ENCODE measurements at regions not wholly inside any gene's neighbourhood (a gene's known extent, or its start where the extent isn't known, plus 50 kb on each side); places are given as distances from the start of the nearest gene placed in this dataset.
"Not testable (repeated sequence)": the region's sequence is repeated elsewhere in the genome, so short reads cannot be mapped to it uniquely, and the experiment has no call there.

DNA sequence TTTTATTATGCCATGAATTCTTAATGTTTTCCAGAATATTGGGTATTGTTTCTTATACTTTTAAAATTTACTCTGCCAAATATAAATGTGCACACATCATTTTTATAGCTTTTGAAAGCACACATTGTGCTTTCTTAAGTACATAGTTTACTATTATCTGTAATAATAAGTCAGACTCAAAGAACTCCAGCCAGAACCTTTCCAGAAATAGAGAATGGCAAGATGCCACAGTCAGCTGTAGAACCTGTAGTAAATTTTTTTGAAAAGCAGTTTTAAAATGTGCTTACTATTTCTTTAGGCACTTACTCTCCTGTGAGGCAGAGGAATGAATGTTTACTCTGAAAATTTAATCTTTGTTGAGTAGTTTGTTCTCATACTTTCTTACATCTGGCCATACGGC lies 1287.1 kb downstream of the PCDH9 start:
- no peak for DNase-seq (ENCODE audit: low spot score)

DNA sequence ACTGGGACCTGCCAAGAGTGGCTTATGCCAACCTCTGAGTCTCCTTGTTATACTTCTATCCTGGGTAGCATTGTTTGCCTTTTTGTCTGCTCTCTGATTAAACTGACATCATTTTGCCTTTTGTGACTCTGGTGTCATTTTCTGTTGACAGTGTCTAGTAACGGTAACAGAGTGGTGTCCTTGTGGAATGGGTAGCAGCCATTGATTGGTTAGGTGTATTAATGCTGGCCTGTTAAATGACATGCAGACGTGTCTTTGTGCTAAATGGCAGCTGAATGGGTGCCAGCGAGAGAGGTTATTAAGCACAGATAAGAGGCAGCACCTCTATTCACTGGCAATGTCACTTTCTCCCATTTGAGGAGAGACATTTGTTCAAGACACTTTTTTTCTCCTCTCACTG lies 1289.4 kb downstream of the PCDH9 start:
- DNase-seq (ENCODE audit: low spot score), result no peak

DNA sequence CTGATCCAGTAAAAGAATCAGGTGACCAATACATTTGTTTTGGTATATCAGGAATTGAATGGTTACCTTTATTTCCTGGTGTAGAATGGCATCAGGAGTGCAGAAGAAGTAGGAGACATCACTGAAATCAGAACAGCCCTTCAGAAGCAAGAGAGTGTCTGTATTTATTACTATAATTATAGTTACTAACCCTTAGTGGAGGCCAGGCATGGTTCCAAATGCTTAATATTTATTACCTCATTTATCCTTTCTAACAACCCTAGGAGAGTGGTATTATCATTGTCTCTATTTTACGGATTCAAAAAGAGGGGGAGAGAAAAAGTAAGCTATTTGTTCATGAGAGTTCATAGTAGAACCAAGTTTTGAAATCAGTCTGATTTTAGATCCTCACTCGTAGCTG lies 1292.9 kb downstream of the PCDH9 start:
- DNase-seq (ENCODE audit: low spot score), result no peak

DNA sequence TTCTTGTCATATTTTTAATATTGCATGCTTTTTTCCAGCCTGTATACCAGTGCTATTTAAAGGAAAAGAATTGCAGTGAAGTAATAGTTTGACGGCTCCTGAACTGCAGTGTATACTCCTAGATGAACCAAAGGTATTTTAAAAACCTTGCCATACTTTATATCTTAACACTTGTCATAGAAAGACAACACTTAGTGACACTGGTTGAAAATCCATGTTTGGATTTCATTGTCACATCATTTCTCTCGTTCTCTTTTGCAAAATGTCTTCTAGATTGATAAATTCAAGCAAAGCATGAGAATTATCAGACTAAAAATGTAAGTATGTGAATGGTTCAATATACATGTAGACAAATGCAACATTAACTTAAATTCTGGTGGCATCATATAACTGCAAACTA lies 1293.9 kb downstream of the PCDH9 start:
- no peak for DNase-seq (ENCODE audit: low spot score)

DNA sequence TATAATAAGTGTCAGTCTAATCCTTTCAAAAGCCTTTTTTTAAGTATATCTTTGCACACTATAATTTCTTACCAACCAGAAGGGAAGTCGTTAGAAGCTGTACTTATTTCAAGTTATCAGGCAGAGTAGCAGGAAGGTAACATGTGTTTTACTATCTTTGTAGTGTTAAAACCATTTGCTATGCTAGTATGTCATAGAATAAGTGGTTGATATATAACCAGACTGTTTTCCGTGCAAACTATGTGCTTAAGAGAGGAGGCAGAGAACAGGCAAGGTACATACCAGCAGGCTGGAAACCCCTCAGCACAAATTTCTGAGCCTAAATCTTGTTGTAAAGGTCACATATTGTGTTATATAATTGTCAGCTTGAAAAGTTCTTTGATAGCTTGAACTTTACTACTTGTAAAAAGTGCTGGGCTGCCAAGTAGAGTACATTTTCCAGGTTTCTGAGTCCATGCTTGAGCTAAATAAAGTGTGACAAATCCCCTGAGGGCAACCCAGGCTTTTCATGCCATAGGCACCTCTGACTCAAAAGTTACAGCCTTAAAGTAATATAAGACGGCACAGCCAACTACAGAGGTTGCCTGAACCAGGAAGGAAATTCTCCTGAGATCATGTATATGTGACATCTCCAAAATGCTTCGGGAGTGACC lies 1297.4 kb downstream of the PCDH9 start:
- DNase-seq (ENCODE audit: low spot score), result no peak

DNA sequence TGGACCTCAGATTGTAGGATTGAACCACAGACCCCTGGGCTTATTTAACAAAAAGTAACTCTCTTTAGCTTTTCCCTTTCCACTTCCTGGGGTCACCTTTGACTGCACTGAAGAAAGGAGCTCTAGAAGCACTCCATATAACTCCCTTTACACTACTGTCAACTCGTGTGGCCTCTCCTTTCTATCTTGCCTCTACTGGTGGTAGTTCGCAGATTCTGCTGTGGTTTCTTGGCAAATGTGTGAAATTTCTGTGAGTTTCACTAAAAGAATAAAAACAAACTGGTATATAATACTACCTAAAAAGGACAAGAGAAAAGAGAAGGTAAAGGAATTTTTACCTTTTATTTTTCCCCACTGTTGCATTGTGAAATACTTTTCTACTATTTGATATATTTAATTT lies 1298.1 kb downstream of the PCDH9 start:
- no peak for DNase-seq (ENCODE audit: low spot score)

DNA sequence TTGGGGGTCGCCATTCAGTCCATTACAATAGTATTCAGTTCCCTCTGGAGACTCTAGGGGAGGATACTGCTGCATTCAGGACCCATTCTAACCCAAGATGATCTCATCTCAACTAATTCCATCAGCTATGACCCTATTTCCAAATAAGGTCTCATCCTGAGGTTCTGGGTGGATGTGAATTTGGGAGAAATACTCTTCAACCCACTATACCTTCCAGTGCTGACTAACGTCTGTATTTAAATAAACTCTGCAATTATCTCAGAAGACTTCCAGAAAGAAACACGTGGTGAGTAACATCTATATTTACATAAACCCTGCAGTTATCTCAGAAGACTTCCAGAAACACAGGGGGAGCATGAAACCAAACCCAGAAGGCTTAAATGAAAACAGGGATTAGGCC lies 1300.7 kb downstream of the PCDH9 start:
- no peak for DNase-seq (ENCODE audit: low spot score)

DNA sequence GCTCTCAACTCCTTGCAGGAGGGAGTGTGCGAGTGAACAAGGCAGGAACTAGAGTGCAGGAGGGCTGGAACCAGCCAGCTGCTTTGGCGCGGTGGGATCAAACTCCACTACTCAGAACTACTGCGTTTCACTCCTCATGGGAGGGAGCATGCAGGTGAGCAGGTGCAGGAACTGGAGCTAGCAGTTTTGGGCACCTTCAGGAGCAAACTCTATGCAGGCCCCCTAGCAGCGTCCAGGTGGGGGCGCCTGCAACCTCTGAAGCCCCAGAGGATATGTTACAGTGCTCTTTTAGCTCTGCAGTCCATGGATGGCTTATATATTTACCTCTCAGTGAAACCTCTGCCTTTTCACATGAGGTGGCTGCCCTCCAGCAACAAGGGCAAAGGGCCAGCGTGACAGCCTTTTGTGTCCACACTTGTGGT lies 1303.4 kb downstream of the PCDH9 start:
- DNase-seq (ENCODE audit: low spot score), result peak; percentile 46

DNA sequence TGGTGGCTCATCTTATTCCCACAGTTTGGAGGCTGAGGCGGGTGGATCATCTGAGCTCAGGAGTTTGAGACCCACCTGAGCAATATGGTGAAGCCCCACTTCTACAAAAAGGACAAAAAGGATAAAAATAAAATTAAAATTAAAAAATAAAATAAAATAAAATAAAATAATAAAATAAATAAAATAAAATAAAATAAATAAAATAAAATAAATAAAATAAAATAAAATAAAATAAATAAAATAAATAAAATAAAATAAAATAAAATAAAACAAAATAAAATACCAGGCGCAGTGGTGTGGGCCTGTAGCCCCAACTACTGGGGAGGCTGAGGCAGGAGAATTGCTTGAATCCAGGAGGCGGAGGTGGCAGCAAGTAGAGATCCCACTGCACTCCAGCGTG lies 1307.3 kb downstream of the PCDH9 start:
- not testable (repeated sequence) for DNase-seq (ENCODE audit: low spot score)

DNA sequence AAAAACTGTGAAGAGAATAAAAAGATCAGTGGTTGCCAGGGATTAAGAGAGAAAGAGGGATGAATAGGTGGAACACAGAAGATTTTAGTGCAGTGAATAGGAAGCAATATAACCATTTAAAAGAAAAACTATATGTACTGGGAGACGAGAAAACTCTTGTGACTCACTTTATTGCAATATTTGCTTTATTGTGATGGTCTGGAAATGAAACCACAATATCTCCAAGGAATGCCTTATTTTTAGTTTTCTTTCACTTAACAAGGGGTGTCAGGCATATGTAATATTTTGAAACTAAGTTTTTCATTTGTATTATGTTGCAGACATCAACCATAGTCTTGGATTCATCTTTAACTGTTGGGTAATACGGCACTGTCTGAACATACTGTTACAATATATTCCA lies 1308.2 kb downstream of the PCDH9 start:
- DNase-seq (ENCODE audit: low spot score), result no peak

DNA sequence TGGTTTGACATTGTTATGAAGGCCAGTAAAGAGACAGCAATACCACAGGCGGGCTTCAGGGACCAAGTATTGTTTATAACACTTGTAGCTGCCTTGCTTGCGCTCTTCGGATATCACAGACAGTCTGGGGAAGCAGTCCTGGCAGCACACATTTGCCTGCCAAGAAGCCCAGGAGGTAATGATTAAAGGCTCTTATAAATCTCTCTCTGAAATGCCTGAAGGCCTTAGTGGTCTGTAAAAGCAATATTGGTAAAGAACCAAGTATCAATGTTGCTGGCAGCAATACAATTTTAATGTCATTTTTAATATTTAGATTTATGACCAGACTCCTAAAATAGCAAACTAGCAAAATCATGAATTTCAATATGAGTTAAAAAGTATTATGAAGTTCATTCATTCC lies 1312.4 kb downstream of the PCDH9 start:
- no peak for DNase-seq (ENCODE audit: low spot score)

DNA sequence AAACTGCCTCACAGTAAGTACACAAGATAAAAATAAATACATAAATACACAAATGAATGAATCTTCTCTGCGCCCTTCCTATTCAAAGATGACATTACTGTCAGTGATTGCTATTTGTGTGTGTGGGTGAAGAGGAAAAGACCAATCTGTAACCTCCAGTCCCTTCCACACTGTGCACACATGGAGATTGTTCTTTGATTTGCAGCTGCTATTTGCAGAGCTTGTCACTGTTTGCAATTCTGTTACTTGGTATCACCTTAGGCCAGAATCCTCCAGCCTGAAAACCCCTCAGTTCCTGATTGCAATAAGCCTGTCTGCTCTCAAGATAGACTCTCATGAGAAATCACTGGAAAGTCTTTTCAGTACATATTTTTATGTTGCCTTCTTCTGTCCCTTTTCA lies 1314.9 kb downstream of the PCDH9 start:
- DNase-seq (ENCODE audit: low spot score), result no peak

DNA sequence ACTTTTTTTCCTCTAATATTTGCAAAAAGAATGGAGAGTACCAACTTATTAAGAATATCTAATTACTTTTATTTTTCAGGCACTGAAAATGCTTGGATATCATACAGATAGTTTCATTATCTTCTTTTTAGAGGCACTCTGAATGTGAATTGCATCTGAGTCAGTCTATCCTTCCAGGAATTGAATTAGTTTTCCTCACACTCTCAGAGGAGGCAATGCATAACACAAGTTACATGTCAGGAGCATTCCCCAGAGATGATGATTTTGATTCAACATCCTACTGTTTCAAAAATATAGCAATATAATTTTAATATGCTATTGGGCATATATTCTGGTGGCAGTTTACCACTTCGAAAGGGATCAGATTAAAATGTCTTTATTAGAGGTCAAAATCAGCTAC lies 1315.4 kb downstream of the PCDH9 start:
- DNase-seq (ENCODE audit: low spot score), result no peak

DNA sequence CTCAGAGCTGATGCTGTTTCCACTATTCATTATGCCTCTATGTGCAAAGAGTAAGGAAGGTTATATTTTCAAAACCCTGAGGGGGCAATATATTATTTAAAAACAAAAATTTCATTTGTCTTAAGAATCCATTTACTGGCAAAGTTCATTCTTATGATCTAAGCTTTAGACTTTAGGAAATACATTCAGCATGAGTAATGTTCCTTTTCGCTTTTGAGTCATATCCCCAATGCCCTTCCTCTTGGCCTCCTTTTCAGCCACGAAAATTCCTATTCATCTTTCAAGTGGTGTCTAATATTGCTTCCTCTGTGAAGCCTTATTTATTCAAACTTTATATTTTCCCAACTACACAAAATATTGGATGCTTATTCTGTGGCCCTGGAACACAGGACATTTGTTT lies 1317.0 kb downstream of the PCDH9 start:
- no peak for DNase-seq (ENCODE audit: low spot score)

DNA sequence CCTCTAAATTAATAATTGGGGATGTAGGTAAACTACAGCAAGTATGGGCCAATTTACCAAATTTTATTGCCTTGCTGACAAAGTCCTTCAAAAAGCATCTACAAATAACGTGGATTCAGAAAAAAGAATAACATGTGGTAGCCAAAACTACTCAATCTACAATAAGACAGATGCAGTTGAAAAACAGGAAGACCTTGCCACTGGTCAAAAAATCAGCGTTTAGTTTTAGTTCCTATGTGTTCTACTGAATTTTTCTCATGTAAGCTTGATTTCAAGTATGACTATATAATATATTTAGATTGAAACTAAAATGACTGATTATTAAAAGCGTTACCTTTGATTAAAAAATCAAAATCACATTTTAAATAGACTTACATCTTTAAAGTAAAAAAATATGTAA lies 1317.6 kb downstream of the PCDH9 start:
- no peak for DNase-seq (ENCODE audit: low spot score)

DNA sequence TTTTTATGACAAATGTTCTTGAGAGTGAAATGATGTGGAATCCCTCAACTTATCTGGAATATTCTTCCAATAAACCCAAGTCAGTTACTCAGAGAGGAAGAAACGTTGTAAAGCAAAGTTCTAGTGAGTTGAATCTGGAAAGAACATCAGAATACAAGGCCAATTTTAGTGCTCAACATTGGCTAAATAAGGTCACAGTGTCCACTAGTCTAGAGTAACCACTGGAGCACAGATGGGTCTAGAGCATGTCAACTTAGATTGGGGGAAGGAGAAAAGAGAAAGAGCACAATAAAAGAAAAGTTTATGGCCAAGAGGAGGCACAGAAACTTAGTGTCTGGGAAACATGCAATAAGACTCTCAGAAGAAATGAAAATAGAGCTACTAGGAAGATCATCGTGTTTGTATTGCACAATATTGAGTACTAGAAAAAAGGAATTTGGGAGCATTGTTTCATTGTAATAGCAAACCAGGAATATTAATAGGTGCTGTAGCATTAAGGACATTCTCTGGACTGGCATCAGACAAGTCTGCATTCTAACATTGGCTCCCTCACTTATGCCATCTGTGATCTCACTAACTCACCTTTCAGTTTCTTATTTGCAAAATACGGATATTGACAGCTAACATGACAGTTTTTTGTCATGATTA lies 1318.5 kb downstream of the PCDH9 start:
- DNase-seq (ENCODE audit: low spot score), result no peak

DNA sequence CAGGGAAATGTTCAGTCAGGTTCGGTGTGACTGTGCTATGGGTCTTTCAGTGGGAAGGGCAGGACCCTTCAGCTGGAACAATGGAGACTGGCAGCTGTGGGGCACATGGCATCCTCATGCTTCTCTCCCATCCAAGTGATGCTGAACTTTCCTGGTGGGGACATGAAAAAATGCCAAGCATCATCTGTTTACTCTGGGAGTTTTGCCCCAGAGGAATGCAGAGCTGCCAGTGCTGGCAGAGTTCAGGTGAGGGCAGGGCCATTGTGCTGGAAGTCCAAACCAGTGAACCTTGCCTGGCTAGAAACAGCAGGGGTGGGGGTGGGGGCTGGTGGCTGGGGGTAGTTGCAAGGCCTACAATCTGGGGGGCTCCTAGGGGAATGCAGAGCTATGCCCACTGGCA lies 1320.6 kb downstream of the PCDH9 start:
- DNase-seq (ENCODE audit: low spot score), result no peak

DNA sequence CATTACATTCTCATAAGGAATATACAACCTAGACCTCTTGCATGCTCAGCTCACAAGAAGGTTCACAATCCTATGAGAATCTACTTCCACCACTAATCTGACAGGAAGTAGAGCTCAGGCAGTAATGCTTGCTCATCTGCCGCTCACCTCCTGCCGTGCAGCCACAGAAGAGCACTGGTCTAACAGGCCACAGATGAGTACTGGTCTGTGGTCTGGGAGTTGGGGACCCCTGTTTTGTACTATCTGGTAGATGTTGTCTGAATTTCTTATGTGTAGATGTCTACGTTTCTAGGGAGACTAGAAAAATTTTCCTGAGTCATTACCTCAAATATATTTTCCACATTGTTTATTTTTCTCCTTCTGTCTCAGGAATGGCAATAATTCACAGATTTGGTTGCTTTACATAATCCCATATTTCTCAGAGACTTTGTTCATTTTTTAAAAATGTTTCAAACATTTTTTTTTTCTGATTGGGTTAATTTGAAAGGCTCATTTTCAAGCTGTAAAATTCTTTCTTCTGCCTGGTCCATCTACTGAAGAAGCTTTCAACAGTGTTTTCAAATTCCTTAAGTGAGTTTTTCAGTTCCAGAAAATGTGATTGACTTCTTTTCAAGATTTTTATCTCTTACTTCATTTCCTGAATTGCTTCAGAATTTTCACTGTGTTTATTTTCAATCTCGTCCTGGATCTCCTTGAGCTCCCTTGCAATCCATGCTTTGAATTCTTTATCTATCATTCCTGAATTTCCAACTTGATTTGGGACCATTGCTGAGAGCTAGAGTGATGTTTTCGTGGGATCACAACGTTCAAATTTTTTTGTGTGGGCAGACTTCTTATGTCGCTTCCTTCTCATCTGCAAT lies 1322.2 kb downstream of the PCDH9 start:
- DNase-seq (ENCODE audit: low spot score), result no peak

DNA sequence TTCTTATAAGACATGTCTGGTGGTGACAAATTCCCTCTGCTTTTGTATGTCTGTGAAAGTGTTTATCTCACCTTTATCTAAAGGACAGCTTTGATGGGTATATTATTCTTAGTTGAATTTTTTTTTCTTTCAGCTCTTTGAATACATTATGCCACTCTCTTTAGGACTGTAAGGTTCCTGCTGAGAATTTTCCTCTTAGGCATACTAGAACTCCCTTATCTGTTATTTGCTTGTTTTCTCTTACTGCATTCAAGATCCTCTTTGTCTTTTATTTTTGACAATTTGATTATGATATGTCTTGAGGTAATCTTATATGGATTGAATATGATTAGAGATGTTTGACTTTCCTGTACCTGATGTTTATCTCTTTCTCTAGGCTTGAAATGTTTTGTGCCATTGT lies 1328.4 kb downstream of the PCDH9 start:
- no peak for DNase-seq (ENCODE audit: low spot score)

DNA sequence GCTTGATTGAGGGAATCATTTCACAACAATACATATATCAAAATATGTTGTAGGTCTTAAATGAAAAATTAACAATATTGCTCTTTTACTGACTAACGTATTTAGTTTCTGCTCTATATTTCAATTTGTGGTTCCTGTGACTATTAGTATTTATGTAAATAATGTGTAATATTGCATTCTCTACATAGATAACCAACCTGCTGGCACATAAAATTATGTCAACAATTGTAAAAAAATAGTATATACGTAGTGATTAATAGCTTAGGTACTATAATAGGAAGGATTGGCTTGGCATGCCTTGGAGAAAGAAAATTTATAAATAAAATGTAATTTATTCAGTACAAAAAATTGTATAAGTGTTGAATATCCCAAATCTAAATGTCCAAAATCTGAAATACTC lies 1336.1 kb downstream of the PCDH9 start:
- no peak for DNase-seq (ENCODE audit: low spot score)

DNA sequence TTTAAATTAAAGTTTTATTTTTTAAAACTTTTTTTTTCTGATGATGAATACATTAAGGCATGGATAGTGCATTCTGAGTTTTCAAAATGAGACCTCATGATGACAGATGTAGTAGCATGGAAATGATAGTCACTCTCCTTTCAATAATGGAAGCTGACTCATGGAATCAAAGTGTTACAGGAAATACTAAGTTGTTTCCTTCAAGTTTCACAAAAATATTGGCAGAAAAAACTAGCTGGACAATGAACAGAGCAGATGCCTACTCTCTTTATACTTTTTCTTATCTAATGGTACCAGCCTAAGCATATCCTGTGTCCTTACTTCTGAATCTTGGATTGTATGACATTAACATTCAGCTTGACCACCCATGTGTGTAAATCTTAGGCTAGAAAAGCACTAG lies 1337.3 kb downstream of the PCDH9 start:
- DNase-seq (ENCODE audit: low spot score), result no peak

DNA sequence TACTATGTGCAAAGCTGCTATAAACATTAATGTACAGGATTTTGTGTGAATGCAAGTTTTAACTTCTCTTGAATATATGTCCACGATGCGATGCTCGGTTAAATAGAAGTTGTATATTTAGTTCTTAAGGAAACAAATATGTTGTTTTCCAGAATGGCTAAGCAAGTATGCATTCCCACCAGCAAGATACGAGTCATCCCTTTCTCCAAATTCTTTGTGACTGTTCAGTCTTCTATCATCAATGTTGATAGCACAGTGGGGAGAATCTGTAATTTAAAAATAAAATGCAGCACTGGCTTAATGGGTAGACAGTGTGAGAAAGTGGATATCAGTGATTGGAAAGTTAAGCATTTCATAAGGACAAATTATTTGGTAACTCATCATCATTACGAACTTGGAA lies 1340.8 kb downstream of the PCDH9 start:
- DNase-seq (ENCODE audit: low spot score), result no peak

DNA sequence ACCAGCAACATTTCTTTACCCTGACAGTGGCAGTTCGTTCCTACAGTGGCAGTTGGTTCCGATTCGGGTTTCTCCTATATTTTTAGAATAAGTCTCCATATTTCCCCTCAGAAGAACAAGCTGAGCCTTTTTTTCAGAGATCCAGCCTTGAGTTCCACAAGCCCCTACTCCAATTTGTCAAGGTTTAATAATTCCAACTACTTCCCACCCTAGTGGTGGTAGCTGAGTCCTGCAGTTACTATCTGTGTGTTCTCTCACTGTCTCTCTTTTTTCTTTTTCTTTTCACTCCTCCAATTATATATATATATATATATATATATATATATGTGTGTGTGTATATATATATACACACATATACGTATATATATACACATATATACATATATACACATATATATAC lies 1347.3 kb downstream of the PCDH9 start:
- no peak for DNase-seq (ENCODE audit: low spot score)
